WI38 (cell line): ENCODE measurements at regions not wholly inside any gene's neighbourhood (a gene's known extent, or its start where the extent isn't known, plus 50 kb on each side); places are given as distances from the start of the nearest gene placed in this dataset.

Experiments used
- H3K4me3 ChIP-seq: 2 replicates; pipeline ENCODE4 v1.5.1; 2011; ENCODE audit warnings: low read depth, mild to moderate bottlenecking, control low read depth, low read length
- CTCF ChIP-seq: IDR thresholded peaks from 2 replicates; pipeline ENCODE4 v1.5.1; 2012; ENCODE audit warnings: low read depth, mild to moderate bottlenecking, control low read depth, low read length

- TF ChIP-seq CTCF = no peak
- H3K4me3 ChIP-seq = no peak overlapping the region
Observed at GRCh38 chr9:16031971-16032370, 479.1 kb downstream of the CCDC171 start.

GRCh38 chr9:16032799-16033198 is 480.0 kb downstream of the CCDC171 start:
- no peak overlapping the region for H3K4me3 ChIP-seq
- TF ChIP-seq CTCF = no peak

- no peak overlapping the region for H3K4me3 ChIP-seq
- no peak for TF ChIP-seq CTCF
Observed at GRCh38 chr9:16033253-16033652, 480.4 kb downstream of the CCDC171 start.

GRCh38 chr9:16033921-16034691 is 481.3 kb downstream of the CCDC171 start:
- TF ChIP-seq CTCF = no peak
- H3K4me3 ChIP-seq = no peak overlapping the region

GRCh38 chr9:16039218-16039987 is 486.6 kb downstream of the CCDC171 start:
- TF ChIP-seq CTCF = no peak

GRCh38 chr9:16039988-16040761 is 487.3 kb downstream of the CCDC171 start:
- no peak for TF ChIP-seq CTCF
- no peak overlapping the region for H3K4me3 ChIP-seq

More at GRCh38 chr9:16039218-16039987, 486.6 kb downstream of the CCDC171 start:
- no peak overlapping the region for H3K4me3 ChIP-seq
